ENCODE measurements at regions not wholly inside any gene's neighbourhood (a gene's known extent, or its start where the extent isn't known, plus 50 kb on each side); places are given as distances from the start of the nearest gene placed in this dataset.

- no peak for DNase-seq (ENCODE audit: low read depth)
Observed at GRCh38 chr1:25035523-25036116, 105.5 kb upstream of the RUNX3 start.

- no peak for DNase-seq (ENCODE audit: low read depth)
Observed at GRCh38 chr1:25034736-25035522, 104.9 kb upstream of the RUNX3 start.

- no peak for DNase-seq (ENCODE audit: low read depth)
Observed at GRCh38 chr1:25033828-25034705, 104.0 kb upstream of the RUNX3 start.

GRCh38 chr1:25033030-25033827, 103.2 kb upstream of the RUNX3 start:
- no peak for DNase-seq (ENCODE audit: low read depth)

- DNase-seq (ENCODE audit: low read depth): peak; percentile 10
Observed at GRCh38 chr1:25031966-25032667, 102.0 kb upstream of the RUNX3 start.

GRCh38 chr1:25031601-25031965, 101.5 kb upstream of the RUNX3 start:
- DNase-seq (ENCODE audit: low read depth): no peak

- no peak for DNase-seq (ENCODE audit: low read depth)
Observed at GRCh38 chr1:25030674-25031589, 100.9 kb upstream of the RUNX3 start.

- no peak for DNase-seq (ENCODE audit: low read depth)
Observed at GRCh38 chr1:25030012-25030411, 99.9 kb upstream of the RUNX3 start.

GRCh38 chr1:25028907-25029599, 99.0 kb upstream of the RUNX3 start:
- DNase-seq (ENCODE audit: low read depth): no peak

- no peak for DNase-seq (ENCODE audit: low read depth)
Observed at GRCh38 chr1:25028587-25028906, 98.5 kb upstream of the RUNX3 start.

- DNase-seq (ENCODE audit: low read depth): no peak
Observed at GRCh38 chr1:25027822-25028586, 97.9 kb upstream of the RUNX3 start.

- no peak for DNase-seq (ENCODE audit: low read depth)
Observed at GRCh38 chr1:25026730-25027450, 96.8 kb upstream of the RUNX3 start.

- DNase-seq (ENCODE audit: low read depth): no peak
Observed at GRCh38 chr1:25026304-25026703, 96.2 kb upstream of the RUNX3 start.

- no peak for DNase-seq (ENCODE audit: low read depth)
Observed at GRCh38 chr1:25024615-25025350, 94.7 kb upstream of the RUNX3 start.

GRCh38 chr1:25023826-25024225, 93.8 kb upstream of the RUNX3 start:
- no peak for DNase-seq (ENCODE audit: low read depth)

- DNase-seq (ENCODE audit: low read depth): no peak
Observed at GRCh38 chr1:25023190-25023578, 93.1 kb upstream of the RUNX3 start.

- peak; percentile 90 for DNase-seq (ENCODE audit: low read depth)
Observed at GRCh38 chr1:25022361-25023189, 92.5 kb upstream of the RUNX3 start.
